ENCODE measurements at regions not wholly inside any gene's neighbourhood (a gene's known extent, or its start where the extent isn't known, plus 50 kb on each side); places are given as distances from the start of the nearest gene placed in this dataset.
A peak's percentile ranks its signal among the peaks of the same experiment; 100 is the strongest.

GRCh38 chr5:128646176-128646575, 108.1 kb upstream of the FBN2 start:
- no peak overlapping the region for H3K27ac ChIP-seq (ENCODE audit: poor library complexity, severe bottlenecking)
- ATAC-seq (ENCODE audit: low read depth) (no peak), DNase-seq (ENCODE audit: low spot score) (no peak)
- H3K4me1 ChIP-seq (ENCODE audit: insufficient read depth, poor library complexity, severe bottlenecking), result peaks cover 19% of the 10 kb centered on the region
- H3K27me3 ChIP-seq (ENCODE audit: insufficient read depth, poor library complexity, severe bottlenecking), result no peaks in the 10 kb centered on the region
- H3K36me3 ChIP-seq (ENCODE audit: low read depth), result no peaks in the 10 kb centered on the region
- no peak for TF ChIP-seq CTCF (IDR thresholded peaks at IDR 0.05; ENCODE audit: poor library complexity, severe bottlenecking)
- no peak overlapping the region for H3K4me3 ChIP-seq (ENCODE audit: severe bottlenecking)
- no peaks in the 10 kb centered on the region for H3K9me3 ChIP-seq (ENCODE audit: severe bottlenecking)

GRCh38 chr5:128649192-128649591, 111.1 kb upstream of the FBN2 start:
- Histone ChIP-seq H3K27ac (ENCODE audit: poor library complexity, severe bottlenecking) (peak overlapping the region; percentile 1), H3K9me3 (ENCODE audit: severe bottlenecking) (no peaks in the 10 kb centered on the region), H3K4me3 (ENCODE audit: severe bottlenecking) (no peak overlapping the region), H3K27me3 (ENCODE audit: insufficient read depth, poor library complexity, severe bottlenecking) (no peaks in the 10 kb centered on the region), H3K4me1 (ENCODE audit: insufficient read depth, poor library complexity, severe bottlenecking) (peaks cover 19% of the 10 kb centered on the region), H3K36me3 (ENCODE audit: low read depth) (no peaks in the 10 kb centered on the region)
- no peak for TF ChIP-seq CTCF (IDR thresholded peaks at IDR 0.05; ENCODE audit: poor library complexity, severe bottlenecking)
- ATAC-seq (ENCODE audit: low read depth), result peak; percentile 71
- no peak for DNase-seq (ENCODE audit: low spot score)

GRCh38 chr5:128662997-128663396, 125.0 kb upstream of the FBN2 start:
- H3K9me3 ChIP-seq (ENCODE audit: severe bottlenecking), result no peaks in the 10 kb centered on the region
- no peaks in the 10 kb centered on the region for H3K4me1 ChIP-seq (ENCODE audit: insufficient read depth, poor library complexity, severe bottlenecking)
- ATAC-seq (ENCODE audit: low read depth) (no peak), DNase-seq (ENCODE audit: low spot score) (no peak)
- no peak for TF ChIP-seq CTCF (IDR thresholded peaks at IDR 0.05; ENCODE audit: poor library complexity, severe bottlenecking)
- H3K27me3 ChIP-seq (ENCODE audit: insufficient read depth, poor library complexity, severe bottlenecking), result no peaks in the 10 kb centered on the region
- H3K27ac ChIP-seq (ENCODE audit: poor library complexity, severe bottlenecking), result no peak overlapping the region
- no peak overlapping the region for H3K4me3 ChIP-seq (ENCODE audit: severe bottlenecking)
- H3K36me3 ChIP-seq (ENCODE audit: low read depth), result no peaks in the 10 kb centered on the region

GRCh38 chr5:128665747-128666355, 127.8 kb upstream of the FBN2 start:
- Histone ChIP-seq H3K27ac (ENCODE audit: poor library complexity, severe bottlenecking) (no peak overlapping the region), H3K27me3 (ENCODE audit: insufficient read depth, poor library complexity, severe bottlenecking) (no peaks in the 10 kb centered on the region), H3K36me3 (ENCODE audit: low read depth) (no peaks in the 10 kb centered on the region), H3K9me3 (ENCODE audit: severe bottlenecking) (no peaks in the 10 kb centered on the region), H3K4me1 (ENCODE audit: insufficient read depth, poor library complexity, severe bottlenecking) (peaks cover 6% of the 10 kb centered on the region), H3K4me3 (ENCODE audit: severe bottlenecking) (no peak overlapping the region)
- DNase-seq (ENCODE audit: low spot score), result no peak
- TF ChIP-seq CTCF (IDR thresholded peaks at IDR 0.05; ENCODE audit: poor library complexity, severe bottlenecking), result no peak
- peak; percentile 62; the same call in 2 of the 3 replicates for ATAC-seq (ENCODE audit: low read depth)

GRCh38 chr5:128667152-128667551, 129.1 kb upstream of the FBN2 start:
- H3K4me1 ChIP-seq (ENCODE audit: insufficient read depth, poor library complexity, severe bottlenecking), result peaks cover 6% of the 10 kb centered on the region
- DNase-seq (ENCODE audit: low spot score), result no peak

More at GRCh38 chr5:128667152-128667551, 129.1 kb upstream of the FBN2 start:
- no peak for TF ChIP-seq CTCF (IDR thresholded peaks at IDR 0.05; ENCODE audit: poor library complexity, severe bottlenecking)
- H3K36me3 ChIP-seq (ENCODE audit: low read depth), result no peaks in the 10 kb centered on the region
- H3K27me3 ChIP-seq (ENCODE audit: insufficient read depth, poor library complexity, severe bottlenecking), result no peaks in the 10 kb centered on the region
- H3K4me3 ChIP-seq (ENCODE audit: severe bottlenecking), result no peak overlapping the region
- H3K27ac ChIP-seq (ENCODE audit: poor library complexity, severe bottlenecking), result no peak overlapping the region
- no peak for ATAC-seq (ENCODE audit: low read depth)
- H3K9me3 ChIP-seq (ENCODE audit: severe bottlenecking), result no peaks in the 10 kb centered on the region
